GM12875 (cell line): ENCODE measurements at regions not wholly inside any gene's neighbourhood (a gene's known extent, or its start where the extent isn't known, plus 50 kb on each side); places are given as distances from the start of the nearest gene placed in this dataset.

Experiments
- H3K4me3 ChIP-seq: one replicate; pipeline ENCODE4 v1.5.1; 2011; ENCODE audit warnings: low read depth, low read length, control low read depth
- CTCF ChIP-seq: IDR thresholded peaks from 2 replicates; pipeline ENCODE4 v1.5.1; 2011; ENCODE audit warnings: low read depth, mild to moderate bottlenecking, control low read depth, inconsistent platforms, low read length, moderate library complexity, borderline replicate concordance; ENCODE audit not compliant: insufficient read depth

DNA sequence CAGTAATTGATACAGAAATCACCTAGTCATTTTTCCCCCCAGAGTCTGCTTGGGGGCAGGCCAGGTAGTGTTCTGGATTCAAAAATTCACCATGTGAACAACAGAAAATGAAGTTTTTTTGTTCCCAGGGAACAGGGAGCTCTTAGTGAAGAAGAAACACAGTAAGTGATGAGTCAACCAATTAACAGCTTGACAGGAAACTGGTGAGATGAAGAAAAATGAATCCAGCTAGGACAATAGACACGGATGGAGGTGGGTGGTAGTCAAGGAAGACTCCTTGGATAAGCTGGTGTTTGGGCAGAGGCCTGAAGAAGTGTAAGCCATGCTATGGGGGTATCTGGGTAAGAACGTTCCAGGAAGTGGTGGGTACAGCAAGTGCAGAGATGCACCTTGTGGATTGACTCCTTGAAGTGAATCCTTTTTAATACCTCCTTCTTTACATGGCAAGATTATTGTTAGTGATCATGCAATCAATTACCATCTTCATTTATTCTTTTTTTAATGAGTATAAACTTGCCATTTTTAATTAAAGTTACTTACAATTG is 339.9 kb upstream of the RGMA start:
- TF ChIP-seq CTCF = no peak
- H3K4me3 ChIP-seq = no peak overlapping the region

- H3K4me3 ChIP-seq = no peak overlapping the region
- TF ChIP-seq CTCF = no peak
Observed at GRCh38 chr15:93428150-93428549, 339.1 kb upstream of the RGMA start.

- no peak overlapping the region for H3K4me3 ChIP-seq
- no peak for TF ChIP-seq CTCF
Observed at GRCh38 chr15:93424131-93424530, 335.1 kb upstream of the RGMA start.

DNA sequence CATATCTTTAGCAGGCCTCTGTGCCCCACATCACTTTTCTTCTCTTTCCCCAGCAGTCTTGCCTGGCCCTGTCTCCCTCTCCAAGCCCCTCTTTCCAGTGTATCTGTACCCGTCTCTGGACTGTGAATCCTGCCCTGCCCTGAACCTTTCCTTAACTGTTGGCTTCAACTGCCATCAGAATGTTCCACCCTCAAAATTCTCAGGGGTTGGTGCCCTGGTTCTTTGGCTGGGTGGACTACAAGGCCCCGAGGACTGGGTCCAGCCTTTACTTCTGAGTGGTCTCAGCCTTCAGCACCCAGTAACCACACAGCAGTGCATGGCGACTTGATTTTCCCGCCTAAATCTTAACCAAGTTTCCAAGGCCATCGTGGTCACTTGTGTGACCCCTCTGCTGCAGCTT is 333.5 kb upstream of the RGMA start:
- H3K4me3 ChIP-seq = no peak overlapping the region
- TF ChIP-seq CTCF = no peak

DNA sequence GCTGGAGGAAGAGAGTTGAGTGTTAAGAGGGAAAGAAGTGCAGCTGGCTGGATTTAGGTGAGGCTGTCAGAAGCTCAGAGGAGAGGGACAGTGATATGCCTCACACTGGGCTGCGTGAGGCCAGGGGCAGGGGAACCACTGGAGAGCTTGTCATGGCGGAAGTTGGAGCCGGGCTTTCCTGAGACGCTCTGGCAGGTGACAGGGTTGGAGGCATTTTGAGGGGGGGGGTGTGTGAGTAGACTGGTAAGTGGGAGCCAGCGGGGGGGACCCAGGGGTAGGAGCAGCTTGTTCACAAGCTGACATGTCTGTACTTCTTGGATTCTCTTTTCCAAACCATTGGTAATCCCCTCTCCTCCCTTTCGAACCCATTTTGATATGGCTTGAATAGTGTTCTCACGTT is 331.5 kb upstream of the RGMA start:
- H3K4me3 ChIP-seq = no peak overlapping the region
- TF ChIP-seq CTCF = no peak

DNA sequence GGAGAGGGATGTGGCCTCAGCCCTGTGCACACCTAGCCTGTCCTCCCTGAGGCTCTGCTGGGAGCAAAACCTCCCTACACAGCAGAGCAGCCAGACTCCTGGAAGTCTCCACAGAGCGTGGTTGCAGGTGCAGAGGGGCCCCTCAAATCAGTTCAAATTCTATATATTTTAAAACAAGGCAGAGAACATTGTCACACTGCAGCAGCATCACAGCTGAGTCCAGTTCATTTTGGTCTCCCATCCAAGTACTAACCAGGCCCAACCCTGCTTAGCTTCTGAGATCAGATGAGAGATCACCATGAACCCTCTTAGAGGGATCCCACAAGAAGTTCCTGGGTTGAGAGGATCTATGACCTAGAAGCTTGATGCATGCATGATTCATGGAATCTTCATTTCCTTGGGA is 331.0 kb upstream of the RGMA start:
- TF ChIP-seq CTCF = no peak
- no peak overlapping the region for H3K4me3 ChIP-seq

- no peak overlapping the region for H3K4me3 ChIP-seq
- TF ChIP-seq CTCF = no peak
Observed at GRCh38 chr15:93418566-93418965, 329.6 kb upstream of the RGMA start.
